Breast epithelium (tissue), 3 donors: ENCODE measurements at regions not wholly inside any gene's neighbourhood (a gene's known extent, or its start where the extent isn't known, plus 50 kb on each side); places are given as distances from the start of the nearest gene placed in this dataset.

Experiments
- CTCF ChIP-seq, 3 donors: fragments of 450-650 bp; IDR thresholded peaks; one replicate each; pipeline ENCODE4 v1.5.1; 2016 to 2017; ENCODE audit warnings: antibody characterized with exemption in 3 of 3, mild to moderate bottlenecking in 3 of 3, moderate library complexity in 3 of 3
- POLR2A ChIP-seq: fragments of 450-650 bp; IDR thresholded peaks from one replicate; pipeline ENCODE4 v1.6.1; 2016; ENCODE audit warnings: antibody characterized with exemption, mild to moderate bottlenecking, moderate library complexity

- TF ChIP-seq CTCF (IDR thresholded peaks at IDR 0.05) (no peak), POLR2A (no peak)
Observed at GRCh38 chr4:176858839-176859238, 66.1 kb upstream of the VEGFC start.
